RKO (cell line): ENCODE measurements at regions not wholly inside any gene's neighbourhood (a gene's known extent, or its start where the extent isn't known, plus 50 kb on each side); places are given as distances from the start of the nearest gene placed in this dataset.

Experiments used
- DNase-seq: peaks from one replicate; pipeline ENCODE4 v3.0.0-alpha.2; 2016; ENCODE audit warnings: low spot score

DNA sequence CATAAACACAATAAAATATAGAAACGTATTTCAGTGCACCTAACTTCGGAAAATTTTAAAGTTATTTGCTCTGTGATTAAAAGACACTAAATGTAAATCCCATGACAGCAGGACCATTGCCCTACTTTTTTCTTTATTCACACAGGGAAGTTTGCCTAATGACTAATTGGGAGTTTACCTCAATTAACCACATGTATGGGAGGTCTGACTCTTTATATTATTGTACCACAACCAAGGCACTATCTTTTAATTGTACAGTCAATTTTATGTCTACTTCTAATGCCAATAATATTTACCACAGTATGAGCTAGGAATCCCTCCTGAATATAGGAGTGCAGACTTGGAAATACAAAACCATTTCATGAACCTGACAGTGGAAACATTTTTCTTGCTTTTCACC lies 360.8 kb upstream of the NEGR1 start:
- DNase-seq: no peak

DNA sequence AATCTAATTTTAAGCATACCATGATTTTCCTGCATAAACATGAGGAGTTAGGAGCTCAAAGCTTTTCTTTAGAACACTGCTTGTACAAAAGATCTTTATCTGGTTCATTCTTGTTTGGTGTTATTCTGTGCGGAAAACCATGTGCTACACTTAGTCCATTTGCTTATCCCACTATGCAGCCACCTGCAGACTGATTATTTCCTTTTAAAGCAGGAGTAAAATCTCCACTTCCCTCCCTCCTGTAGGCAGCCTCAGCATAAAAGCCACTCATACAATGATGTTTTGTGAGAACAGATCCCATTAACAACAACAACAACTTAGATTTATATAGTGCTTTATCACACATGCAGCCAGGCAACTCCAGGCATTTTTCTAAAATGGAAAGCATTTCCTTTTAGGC lies 355.3 kb upstream of the NEGR1 start:
- DNase-seq: no peak

DNA sequence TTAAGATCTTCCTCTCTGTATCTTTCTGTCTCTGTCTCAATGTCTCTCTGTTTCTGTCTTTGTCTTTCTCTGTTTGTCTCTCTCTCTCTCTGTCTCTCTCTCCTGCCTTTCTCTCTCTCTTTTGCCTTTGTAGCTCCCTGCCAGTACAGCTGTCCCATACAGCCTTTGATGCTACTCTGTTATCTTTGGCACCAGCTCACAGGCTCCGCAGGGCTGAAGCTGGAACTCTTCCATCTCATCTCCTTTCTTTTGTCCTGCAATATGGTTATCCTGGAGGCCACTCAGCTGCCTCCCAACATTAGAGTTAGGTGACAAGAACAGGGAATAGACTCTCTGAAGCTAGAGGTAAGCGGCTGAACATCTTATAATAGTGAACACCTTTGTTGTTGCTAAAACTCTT lies 354.3 kb upstream of the NEGR1 start:
- DNase-seq: no peak

DNA sequence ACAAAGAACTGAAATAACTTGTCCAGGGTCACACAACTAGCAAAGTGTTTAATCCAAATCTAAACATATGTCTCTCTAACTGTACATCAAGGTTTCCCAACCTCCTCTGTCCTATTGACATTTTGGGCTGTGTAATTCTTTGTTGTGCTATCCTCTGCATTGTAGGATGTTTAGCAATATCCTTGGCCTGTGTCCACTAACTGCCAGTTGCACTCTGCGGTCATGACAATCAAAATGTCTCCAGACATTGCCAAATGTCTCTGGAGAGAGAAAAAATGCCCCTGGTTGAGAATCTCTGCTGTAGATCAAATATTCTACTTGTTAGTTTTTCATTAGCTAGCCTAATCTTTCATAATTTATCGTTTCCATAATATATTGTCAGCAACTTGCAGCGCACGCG lies 353.4 kb upstream of the NEGR1 start:
- no peak for DNase-seq

DNA sequence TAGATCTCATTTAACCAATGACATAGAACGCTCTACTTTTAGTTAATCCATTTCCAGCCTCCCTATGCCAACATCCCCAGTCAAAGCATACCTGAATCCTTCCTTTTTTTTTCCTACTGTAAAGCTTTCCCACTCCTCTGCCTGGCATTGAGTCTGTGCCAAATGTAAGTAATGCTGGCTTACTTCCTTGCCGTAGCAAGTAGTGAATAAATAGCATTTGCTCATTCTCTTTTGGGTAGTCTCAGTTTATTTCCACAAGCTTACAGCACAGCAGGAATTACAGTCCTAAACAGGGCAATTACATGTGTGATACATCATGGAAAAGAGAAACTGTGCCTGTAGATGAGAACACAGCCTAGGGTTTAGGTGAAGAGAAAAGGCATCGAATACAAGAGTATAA lies 352.6 kb upstream of the NEGR1 start:
- DNase-seq: no peak

DNA sequence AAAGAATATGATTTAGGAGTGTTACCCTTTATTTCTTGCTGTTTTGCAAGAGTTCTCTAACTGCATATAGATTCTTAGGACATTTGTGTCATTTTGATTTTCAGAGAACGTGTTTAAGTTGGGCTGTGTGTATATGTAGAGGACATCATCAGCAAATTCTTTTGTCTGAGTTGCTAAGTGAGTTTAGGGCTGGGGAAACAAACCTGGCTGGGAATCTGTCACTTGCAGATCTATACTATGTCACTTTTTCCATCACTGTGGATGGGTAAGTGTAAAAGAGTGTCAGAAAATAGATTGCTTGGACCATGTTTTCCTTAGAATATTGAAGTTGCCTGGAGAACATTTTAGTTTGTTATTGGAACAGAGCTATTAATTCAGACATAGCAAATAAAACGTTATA lies 349.1 kb upstream of the NEGR1 start:
- DNase-seq: no peak

DNA sequence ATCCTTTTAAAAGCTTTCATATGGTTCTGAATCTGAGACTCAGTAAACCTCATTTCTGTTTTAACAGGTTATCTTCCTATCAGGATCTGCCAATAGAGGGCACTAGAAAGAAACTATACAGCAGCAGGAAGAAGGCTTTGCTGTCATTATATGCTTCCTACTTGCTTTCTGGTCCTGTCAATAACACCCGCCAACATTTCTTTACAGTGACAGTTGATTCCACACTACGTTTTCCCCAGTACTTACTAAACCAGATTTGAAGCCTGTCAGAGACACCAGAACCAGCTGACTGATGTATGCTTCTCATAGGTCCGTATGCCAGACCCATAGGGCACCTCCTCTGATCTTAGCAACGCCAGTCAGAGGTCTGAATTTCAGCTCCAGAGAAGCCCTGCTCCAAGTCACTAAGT lies 341.0 kb upstream of the NEGR1 start:
- peak; percentile 56 for DNase-seq

DNA sequence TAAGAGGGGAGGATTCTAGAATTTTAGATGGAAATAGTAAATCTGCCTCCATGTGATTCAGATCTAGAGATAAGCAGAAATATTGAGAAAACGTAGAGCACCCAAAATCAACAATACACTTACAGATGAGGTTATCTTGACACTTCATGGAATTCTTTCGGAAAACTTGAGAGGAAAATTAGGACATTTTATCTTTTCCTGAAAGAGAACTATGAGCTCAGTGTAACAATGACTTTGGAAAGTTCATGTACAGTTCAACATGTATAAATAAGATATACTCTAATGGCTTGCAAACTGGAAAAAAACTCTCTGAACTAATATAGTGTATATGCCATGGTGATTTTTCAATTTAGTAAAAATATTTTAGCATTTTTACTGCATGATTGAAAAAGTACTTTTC lies 338.1 kb upstream of the NEGR1 start:
- DNase-seq: no peak

DNA sequence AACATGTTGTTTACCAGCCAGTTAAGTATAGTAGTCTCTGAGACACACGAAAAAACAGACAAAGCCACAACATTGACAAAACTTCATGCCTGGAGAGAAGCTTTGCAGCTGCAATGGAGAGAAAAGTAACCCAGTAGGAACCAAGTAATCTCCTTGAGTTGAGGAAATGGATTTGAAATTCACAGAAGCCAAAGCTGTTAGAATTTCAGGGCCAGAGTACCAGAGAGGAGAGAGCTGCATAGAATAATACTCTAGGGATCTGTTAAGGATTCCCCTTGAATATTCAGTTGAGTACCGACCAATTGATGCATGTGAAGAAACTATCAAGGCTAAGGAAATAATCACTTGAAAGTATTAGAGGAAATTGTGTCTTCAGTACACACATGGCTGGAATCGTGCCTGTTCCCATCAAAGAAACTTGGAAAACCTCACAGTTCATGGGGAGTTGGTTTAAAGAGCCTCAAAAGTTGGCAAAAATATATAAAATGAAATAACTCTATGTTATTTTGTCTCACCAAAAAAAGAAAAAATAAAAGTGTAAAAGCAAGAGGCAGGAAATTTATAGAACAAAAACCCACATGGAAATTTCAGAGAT lies 324.0 kb upstream of the NEGR1 start:
- DNase-seq: no peak

DNA sequence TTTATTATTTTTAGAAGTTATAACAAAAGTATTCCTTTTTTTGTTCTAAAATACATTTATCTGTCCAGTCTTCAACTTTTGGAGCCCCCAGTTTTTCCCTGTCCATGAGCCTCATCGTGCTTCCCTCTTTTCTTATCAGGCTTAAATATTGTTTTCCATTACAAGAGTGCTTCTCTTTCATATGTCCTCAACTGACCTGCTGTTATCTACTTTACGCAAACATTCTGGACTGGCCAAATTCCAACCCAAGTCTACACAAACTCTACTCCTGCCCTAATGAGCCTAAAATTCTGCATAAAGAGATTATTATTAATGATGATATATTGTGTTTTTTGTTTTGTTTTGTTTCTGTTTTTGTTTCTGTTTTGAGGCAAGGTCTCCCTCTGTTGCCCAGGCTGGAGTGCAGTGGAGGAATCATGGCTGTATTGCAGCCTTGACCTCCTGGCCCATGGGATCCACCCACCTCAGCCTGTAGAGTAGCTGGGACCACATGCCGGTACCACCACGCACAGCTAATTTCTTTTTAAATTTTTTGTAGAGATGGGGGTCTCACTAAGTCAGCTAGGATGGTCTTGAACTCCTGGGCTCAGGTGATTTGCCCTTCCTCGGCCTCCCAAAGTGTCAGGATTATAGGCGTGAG lies 318.8 kb upstream of the NEGR1 start:
- no peak for DNase-seq

DNA sequence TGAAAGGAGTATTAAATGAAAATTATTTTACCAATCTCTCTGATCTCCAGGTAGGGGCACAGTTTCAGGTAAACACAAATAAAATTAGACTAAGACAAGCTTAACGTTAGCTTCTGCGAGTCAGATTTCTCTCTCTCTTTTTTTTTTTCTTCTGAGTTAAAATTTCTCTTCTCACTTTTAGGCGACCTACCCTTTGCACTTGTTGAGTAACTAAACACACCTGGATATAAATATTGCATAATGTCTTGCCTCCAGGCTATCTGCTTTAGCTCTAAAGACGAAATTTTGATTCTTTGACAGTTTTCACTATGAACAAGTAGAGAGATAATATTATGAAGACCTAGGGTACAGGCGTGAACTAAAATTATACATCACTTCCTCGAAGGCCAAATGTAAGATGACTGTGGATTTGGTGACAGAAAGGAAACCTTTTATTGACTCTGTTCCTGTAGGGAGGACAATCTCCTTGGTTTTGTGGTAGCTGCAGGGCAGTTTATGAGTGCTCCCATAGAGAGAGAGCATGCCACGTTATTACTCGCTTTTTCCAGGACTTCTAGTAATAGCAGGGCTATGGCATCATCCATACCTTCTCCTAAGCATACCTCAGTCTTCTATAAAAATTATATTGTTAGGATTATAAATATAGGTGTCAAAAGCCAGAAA lies 303.8 kb upstream of the NEGR1 start:
- no peak for DNase-seq

DNA sequence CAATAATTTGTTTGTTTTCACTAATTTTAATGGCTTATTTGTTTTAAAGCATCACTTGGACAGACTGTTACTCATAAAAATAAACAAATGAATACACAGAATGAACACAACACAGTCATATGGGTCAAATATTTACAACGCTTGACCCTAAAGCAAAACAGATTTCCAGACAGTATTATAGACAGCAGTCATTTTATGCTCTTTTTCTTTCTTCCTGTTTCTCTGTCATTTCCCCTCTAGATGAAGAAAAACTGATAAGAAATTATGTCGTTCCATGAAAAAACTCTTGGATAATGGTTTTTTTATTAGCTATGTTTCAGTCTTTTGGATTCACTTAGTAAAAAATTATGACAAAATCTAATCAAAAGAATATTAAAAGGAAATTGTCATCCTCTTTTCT lies 297.3 kb upstream of the NEGR1 start:
- no peak for DNase-seq

DNA sequence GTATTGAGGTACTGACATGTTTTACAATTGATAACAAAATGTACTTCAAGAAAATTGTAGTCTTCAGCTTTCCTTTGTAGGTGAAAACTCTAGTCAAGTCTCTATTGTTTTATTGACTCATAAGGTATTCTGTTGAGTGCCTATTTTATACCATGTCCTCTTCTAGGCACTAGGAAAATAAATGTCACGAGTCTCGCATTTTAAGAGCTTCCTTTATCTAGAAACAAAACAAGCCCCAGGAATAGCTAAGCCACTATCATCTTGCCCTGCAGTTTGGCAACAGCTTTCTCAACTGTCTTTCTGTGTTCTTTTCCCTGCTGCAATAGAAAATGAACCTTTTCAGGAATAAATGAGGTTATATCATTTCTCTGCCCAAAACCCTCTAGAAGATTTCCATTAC lies 288.5 kb upstream of the NEGR1 start:
- no peak for DNase-seq

DNA sequence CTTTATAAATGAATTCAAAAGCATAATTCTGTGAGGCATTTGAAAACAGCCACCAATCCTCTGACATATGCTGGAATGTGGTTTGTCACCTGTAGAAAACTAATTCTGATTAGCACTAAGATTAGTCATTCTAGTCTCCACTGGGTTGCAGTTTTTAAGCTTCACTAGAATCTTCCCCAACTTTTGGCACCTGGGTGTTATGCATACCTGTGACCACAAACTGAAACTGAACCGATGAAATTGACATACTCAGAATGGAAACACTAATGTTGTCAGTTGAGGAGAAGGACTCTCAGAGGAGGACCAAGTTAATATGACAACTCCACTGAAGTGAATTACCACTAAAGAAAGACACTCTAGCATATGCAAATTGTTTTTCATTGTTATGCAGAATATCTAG lies 285.8 kb upstream of the NEGR1 start:
- no peak for DNase-seq

DNA sequence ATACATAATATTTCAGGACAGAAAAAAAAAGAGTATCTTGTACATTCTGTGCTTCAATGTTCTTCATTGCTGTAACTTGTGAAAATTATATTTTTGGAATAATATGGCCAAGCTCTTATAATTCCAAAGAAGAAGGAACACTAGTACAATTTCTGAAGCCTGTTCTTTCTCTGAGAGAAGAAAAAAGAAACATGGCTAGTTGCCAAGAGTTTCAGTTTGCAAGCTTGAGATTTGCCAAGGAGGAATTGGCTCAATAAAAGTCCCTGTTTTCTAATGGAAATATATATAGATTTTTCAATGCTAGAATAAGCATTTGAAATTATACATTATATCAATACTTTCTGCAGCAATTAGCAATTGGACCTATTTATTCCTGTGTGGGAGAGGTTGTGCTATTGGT lies 285.2 kb upstream of the NEGR1 start:
- no peak for DNase-seq

DNA sequence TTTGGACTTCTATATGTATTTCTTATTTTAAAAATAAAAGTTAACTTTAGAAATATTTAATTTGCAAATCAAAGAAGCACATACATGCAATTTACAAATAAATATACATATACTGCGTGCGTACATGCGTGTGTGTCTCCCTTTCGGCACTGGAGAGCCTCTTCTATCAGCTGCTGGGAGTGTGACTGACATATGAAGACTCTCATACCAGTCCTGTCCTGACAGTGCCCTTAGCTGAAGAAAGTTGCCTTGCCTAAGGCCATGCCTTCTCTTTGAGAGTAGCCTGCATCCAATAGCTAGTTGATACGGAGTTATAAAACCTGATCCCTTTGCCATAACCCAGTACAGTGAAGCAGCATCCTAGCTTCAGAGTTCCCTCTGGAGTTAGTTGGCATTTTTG lies 282.4 kb upstream of the NEGR1 start:
- no peak for DNase-seq

DNA sequence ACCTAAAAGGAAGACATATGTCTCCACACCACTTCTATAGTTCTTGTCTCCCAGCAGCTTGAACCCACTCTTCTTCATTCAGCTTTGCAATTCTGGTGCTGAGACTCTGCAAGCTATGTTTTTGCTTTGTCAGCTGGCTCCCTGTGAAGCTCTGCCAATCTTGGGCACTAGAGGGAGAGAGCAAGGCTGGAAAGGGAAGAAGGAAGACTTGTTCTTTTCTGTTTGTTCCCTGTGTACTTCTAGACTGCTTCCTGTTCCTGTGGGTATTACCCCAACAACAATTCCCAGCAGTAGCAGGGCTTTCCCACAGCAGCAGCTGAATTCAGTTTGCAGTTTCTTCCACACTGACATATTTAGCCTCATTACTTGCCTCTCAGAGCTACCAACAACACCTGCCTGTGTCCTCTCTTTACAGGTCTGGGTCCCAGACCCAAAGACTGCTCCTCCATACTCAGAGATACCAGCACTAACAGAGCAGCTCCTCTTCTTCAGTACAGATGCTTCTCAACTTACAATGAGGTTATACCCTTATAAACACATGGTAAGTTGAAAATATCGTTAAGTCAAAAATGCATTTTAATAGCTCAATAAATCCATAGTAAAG lies 275.2 kb upstream of the NEGR1 start:
- peak; percentile 23 for DNase-seq

DNA sequence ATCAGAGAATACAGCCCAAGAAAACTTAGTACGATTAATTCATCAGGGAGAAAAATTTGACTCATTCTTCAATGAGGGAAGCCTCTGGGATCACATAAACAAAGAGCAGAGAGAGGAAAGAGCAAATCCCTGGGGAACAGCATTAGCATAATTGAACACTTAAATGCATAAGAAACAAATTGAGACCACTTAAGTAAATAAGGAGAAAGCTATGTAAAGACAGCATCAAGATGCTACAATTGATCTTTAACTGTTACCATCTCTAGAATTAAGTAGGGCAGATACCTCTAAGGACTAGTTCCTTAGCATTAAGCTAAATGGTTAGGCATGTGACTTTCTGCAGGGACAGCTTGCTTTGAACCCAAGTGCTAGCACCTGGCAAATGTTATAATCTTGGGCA lies 265.1 kb upstream of the NEGR1 start:
- no peak for DNase-seq

DNA sequence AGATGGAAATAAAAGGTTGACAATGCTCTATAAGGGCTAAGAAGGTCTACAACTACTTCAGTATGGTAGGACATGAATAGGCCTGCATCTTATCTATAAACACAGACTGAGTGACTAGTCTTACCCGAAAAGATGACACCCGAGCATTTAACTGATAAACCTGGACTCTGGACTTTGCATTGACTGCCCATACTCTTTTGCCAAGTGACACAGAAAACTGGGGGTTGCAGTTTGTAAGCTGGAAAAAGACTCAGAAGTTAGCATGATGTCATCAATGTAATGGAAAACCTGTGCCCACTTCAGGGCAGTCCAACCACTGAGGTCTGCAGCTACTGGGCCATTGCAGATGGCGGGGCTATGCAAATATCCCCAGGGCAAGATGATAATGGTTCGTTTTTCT lies 258.3 kb upstream of the NEGR1 start:
- no peak for DNase-seq

DNA sequence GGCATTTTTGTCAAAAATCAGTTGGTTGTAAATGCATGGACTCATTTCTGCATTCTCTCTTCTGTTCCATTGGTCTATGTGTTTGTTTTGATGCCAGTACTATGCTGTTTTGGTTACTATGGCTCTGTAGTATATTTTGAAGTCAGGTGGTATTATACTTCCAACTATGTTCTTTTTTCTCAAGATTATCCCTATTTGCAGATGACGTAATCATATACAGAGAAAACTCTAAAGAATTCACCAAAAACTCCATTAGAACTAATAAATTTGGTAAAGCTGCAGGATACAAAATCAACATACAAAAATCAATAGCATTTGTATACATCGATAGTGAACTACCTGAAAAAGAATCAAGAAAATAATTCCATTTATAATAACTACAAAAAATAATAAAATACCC lies 253.1 kb upstream of the NEGR1 start:
- no peak for DNase-seq

DNA sequence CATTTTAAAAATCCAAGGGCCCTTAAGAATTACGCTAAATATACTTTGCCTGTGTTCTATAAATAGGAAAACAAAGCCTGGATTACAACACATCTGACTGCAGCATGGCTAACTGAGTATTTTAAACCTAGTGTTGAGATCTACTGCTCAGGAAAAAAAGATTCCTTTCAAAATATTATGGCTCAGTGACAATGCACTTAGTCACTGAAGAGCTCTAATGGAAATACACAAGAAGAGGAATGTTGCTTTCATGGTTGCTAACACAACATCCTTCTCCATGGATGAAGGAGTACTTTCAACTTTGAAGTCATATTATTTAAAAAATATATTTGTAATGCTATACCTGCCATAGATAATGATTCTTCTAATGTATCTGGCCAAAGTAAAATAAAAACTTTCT lies 248.3 kb upstream of the NEGR1 start:
- DNase-seq: peak; percentile 9

DNA sequence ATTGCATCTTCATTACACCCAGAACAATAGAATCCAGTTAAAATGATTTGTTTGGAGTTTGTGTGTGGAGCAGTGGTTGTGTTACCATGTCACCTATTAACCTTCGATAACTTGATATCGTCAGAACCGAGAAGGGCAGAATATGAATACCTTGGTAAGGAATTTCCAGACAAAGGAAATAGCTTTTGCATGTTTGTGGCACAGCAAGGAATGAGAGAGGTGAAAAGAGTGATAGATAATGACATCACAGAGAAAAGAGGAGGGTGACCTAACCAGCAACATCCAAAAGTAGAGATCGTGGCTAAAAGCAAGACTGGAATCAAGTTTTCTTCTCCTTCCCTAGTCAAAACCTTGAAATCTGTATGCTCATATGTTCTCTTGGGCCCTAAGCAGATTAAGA lies 244.6 kb upstream of the NEGR1 start:
- no peak for DNase-seq

DNA sequence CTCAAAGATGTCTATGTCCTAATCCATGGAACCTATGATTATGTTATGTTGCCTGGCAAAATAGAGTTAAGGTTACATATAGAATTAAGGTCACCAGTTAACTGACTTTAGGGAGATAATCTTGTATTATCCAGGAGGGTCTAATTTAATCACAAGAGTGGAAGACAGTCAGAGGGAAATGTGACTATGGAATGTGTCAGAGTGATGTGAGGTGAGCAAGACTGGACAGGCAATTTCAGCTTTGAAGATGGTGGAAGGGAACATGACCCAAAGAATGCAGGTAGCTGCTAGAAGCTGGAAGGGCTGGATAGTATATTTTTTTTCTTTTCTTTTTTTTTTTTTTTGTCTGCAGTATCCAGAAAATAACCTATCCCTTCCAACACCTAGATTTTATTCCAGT lies 241.7 kb upstream of the NEGR1 start:
- no peak for DNase-seq

DNA sequence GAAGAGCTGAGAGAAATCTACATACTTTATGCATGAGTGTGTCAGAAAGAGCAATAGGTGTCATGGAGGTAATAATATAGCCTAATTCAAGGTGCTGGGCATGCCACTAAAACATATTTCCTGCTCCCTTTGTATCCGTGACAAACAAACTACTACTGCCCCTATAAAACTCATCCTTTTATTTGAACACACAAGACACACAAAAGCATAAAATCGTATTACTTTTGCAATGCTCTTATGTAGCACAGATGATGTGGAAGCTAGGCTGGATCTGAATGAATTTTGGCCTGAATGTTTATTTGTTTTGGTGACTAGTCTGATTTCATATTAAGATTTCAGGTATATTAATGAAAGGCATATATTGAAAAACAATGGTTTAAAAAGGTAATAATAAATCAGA lies 239.3 kb upstream of the NEGR1 start:
- DNase-seq: no peak
